ENCODE measurements at regions not wholly inside any gene's neighbourhood (a gene's known extent, or its start where the extent isn't known, plus 50 kb on each side); places are given as distances from the start of the nearest gene placed in this dataset.

DNA sequence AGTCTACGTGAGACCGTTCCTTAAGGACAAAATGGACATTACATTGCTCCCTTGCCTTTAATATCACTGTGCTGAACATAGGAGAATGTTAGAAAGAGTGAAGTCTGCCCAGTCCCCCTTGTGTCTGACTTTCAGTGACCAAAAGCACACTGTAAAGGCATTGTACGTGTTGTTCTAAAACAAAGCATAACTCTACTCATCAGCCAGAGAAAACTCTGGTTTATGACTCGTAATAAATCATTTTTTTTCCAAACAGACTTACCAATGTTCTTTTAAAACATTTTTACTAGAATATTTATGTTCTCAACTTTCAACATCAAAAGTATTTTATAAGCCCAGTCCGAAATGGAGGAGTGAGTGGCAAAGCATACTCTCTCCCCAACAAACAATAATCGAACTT lies 262.5 kb downstream of the GJA1 start:
- TF ChIP-seq, protein P1, sequence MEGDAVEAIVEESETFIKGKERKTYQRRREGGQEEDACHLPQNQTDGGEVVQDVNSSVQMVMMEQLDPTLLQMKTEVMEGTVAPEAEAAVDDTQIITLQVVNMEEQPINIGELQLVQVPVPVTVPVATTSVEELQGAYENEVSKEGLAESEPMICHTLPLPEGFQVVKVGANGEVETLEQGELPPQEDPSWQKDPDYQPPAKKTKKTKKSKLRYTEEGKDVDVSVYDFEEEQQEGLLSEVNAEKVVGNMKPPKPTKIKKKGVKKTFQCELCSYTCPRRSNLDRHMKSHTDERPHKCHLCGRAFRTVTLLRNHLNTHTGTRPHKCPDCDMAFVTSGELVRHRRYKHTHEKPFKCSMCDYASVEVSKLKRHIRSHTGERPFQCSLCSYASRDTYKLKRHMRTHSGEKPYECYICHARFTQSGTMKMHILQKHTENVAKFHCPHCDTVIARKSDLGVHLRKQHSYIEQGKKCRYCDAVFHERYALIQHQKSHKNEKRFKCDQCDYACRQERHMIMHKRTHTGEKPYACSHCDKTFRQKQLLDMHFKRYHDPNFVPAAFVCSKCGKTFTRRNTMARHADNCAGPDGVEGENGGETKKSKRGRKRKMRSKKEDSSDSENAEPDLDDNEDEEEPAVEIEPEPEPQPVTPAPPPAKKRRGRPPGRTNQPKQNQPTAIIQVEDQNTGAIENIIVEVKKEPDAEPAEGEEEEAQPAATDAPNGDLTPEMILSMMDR (IDR thresholded peaks at IDR 0.05; ENCODE audit: low read length): no peak
- no peak for TF ChIP-seq EZH2 (IDR thresholded peaks at IDR 0.05; ENCODE audit: borderline replicate concordance, low read length)

All from OCI-LY1 (cell line).